SU-DHL-6 (cell line): ENCODE measurements at regions not wholly inside any gene's neighbourhood (a gene's known extent, or its start where the extent isn't known, plus 50 kb on each side); places are given as distances from the start of the nearest gene placed in this dataset.

Experiments used
- H2AFZ ChIP-seq: fragments of 200-600 bp; sonication (generic); 2 replicates; pipeline ENCODE4 v1.6.1; 2014; ENCODE audit warnings: low read depth, mild to moderate bottlenecking, moderate library complexity, mixed read lengths, antibody characterized with exemption, low read length; ENCODE audit not compliant: severe bottlenecking
- H3F3A ChIP-seq: fragments of 200-600 bp; shearing (Covaris generic); 2 replicates; pipeline ENCODE4 v1.6.0; 2016; ENCODE audit warnings: antibody characterized with exemption, mild to moderate bottlenecking; ENCODE audit not compliant: insufficient read depth
- H3K27ac ChIP-seq: fragments of 200-600 bp; sonication (generic); 2 replicates; pipeline ENCODE4 v1.5.1; 2016; ENCODE audit warnings: low read depth, mild to moderate bottlenecking, low read length, moderate library complexity, mixed read lengths
- H3K27me3 ChIP-seq: fragments of 200-600 bp; sonication (generic), shearing (Covaris generic); 2 replicates; pipeline ENCODE4 v1.6.0; 2014; ENCODE audit warnings: mild to moderate bottlenecking, low read length
- H3K36me3 ChIP-seq: fragments of 200-600 bp; sonication (generic); 2 replicates; pipeline ENCODE4 v1.6.1; 2014; ENCODE audit warnings: mild to moderate bottlenecking, low read length, mixed read lengths
- H3K4me2 ChIP-seq: fragments of 300-600, 200-600 bp; shearing (Covaris generic), sonication (generic); 2 replicates; pipeline ENCODE4 v1.6.0; 2014; ENCODE audit warnings: low read length, low read depth, mild to moderate bottlenecking; ENCODE audit not compliant: poor library complexity, severe bottlenecking
- H3K4me3 ChIP-seq: fragments of 200-600 bp; sonication (generic); 2 replicates; pipeline ENCODE4 v1.5.1; 2014; ENCODE audit warnings: antibody characterized with exemption, low read length, mild to moderate bottlenecking, mixed read lengths; ENCODE audit not compliant: insufficient read depth, poor library complexity, severe bottlenecking
- H3K79me2 ChIP-seq: fragments of 200-600 bp; sonication (generic); 2 replicates; pipeline ENCODE4 v1.6.1; 2014; ENCODE audit warnings: mild to moderate bottlenecking, low read length, moderate library complexity; ENCODE audit not compliant: insufficient read depth
- H3K9ac ChIP-seq: fragments of 200-600 bp; sonication (generic); 2 replicates; pipeline ENCODE4 v1.7.0; 2014; ENCODE audit warnings: mild to moderate bottlenecking, low read length
- H3K9me2 ChIP-seq: fragments of 200-600 bp; sonication (generic); replicated peaks from 2 replicates; pipeline ENCODE4 v1.6.1; 2014; ENCODE audit warnings: low read length; ENCODE audit not compliant: insufficient read depth
- H3K9me3 ChIP-seq: fragments of 200-600 bp; sonication (generic); 2 replicates; pipeline ENCODE4 v1.6.1; 2014; ENCODE audit warnings: low read length, mixed read lengths; ENCODE audit not compliant: insufficient read depth
- H4K20me1 ChIP-seq: fragments of 200-600 bp; sonication (generic); 2 replicates; pipeline ENCODE4 v1.6.1; 2014; ENCODE audit warnings: low read depth, mild to moderate bottlenecking, antibody characterized with exemption, low read length, moderate library complexity, mixed read lengths
- EZH2phosphoT487 ChIP-seq: fragments of 200-600 bp; sonication (generic), shearing (Covaris generic); conservative IDR thresholded peaks from 2 replicates; pipeline ENCODE4 v1.6.1; 2018; ENCODE audit warnings: mild to moderate bottlenecking, antibody characterized with exemption, low read length, moderate library complexity, mixed read lengths
- TF ChIP-seq, protein P1 (sequence below): fragments of 200-600 bp; sonication (generic); IDR thresholded peaks from one replicate; pipeline ENCODE4 v1.5.1; 2017; ENCODE audit warnings: antibody characterized with exemption, mild to moderate bottlenecking, low read length, moderate library complexity; ENCODE audit not compliant: insufficient read depth, poor library complexity, severe bottlenecking

- H2AFZ ChIP-seq = no peak overlapping the region
- H3K9ac ChIP-seq = no peak overlapping the region
- H3K36me3 ChIP-seq = no peaks in the 10 kb centered on the region
- no peak overlapping the region for H3K27ac ChIP-seq
- no peaks in the 10 kb centered on the region for H3K79me2 ChIP-seq
- H3F3A ChIP-seq = no peaks in the 10 kb centered on the region
- no peaks in the 10 kb centered on the region for H3K9me3 ChIP-seq
- no peaks in the 10 kb centered on the region for H4K20me1 ChIP-seq
- no peak overlapping the region for H3K4me2 ChIP-seq
- no peaks in the 10 kb centered on the region for H3K27me3 ChIP-seq
- TF ChIP-seq, protein P1, sequence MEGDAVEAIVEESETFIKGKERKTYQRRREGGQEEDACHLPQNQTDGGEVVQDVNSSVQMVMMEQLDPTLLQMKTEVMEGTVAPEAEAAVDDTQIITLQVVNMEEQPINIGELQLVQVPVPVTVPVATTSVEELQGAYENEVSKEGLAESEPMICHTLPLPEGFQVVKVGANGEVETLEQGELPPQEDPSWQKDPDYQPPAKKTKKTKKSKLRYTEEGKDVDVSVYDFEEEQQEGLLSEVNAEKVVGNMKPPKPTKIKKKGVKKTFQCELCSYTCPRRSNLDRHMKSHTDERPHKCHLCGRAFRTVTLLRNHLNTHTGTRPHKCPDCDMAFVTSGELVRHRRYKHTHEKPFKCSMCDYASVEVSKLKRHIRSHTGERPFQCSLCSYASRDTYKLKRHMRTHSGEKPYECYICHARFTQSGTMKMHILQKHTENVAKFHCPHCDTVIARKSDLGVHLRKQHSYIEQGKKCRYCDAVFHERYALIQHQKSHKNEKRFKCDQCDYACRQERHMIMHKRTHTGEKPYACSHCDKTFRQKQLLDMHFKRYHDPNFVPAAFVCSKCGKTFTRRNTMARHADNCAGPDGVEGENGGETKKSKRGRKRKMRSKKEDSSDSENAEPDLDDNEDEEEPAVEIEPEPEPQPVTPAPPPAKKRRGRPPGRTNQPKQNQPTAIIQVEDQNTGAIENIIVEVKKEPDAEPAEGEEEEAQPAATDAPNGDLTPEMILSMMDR = no peak
- no peak for TF ChIP-seq EZH2phosphoT487
- H3K4me3 ChIP-seq = no peak overlapping the region
- no peaks in the 10 kb centered on the region for H3K9me2 ChIP-seq
These were observed 199.1 kb upstream of the TCF21 start for GRCh38 chr6:133689863-133690262.

- Histone ChIP-seq H3K36me3 (no peaks in the 10 kb centered on the region), H3K9me3 (no peaks in the 10 kb centered on the region), H3K27ac (no peak overlapping the region), H3F3A (no peaks in the 10 kb centered on the region), H3K9ac (no peak overlapping the region), H3K79me2 (no peaks in the 10 kb centered on the region), H4K20me1 (no peaks in the 10 kb centered on the region), H3K27me3 (no peaks in the 10 kb centered on the region), H3K4me3 (no peak overlapping the region), H2AFZ (no peak overlapping the region), H3K4me2 (no peak overlapping the region), H3K9me2 (no peaks in the 10 kb centered on the region)
- TF ChIP-seq EZH2phosphoT487 = no peak
- TF ChIP-seq, protein P1 = no peak
These were observed 195.3 kb upstream of the TCF21 start for GRCh38 chr6:133693565-133693964.

DNA sequence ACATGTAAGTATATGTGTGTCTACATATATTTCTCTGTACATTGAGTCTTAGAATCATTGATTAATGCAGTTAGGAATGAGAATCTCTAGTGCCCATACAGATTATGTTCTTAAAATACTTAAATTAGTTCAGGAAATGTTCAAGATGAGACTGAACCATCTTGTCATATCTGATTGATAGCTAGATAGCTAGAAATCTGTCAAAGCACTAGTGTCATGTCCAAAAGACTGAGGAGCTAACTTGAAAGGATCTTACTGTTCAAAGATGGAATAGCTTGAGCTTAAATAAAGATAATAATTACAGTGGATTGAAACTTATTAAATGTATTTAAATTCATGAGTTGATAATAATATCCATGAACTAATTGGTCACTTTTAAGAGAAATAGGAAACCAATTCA lies 191.7 kb upstream of the TCF21 start:
- H4K20me1 ChIP-seq = no peaks in the 10 kb centered on the region
- TF ChIP-seq, protein P1 = no peak
- no peak for TF ChIP-seq EZH2phosphoT487
- no peak overlapping the region for H3K9ac ChIP-seq
- H3K4me2 ChIP-seq = no peak overlapping the region
- H3K4me3 ChIP-seq = no peak overlapping the region
- H3K27ac ChIP-seq = no peak overlapping the region
- H3K79me2 ChIP-seq = no peaks in the 10 kb centered on the region
- H3K36me3 ChIP-seq = no peaks in the 10 kb centered on the region
- H3K27me3 ChIP-seq = no peaks in the 10 kb centered on the region
- H2AFZ ChIP-seq = no peak overlapping the region
- no peaks in the 10 kb centered on the region for H3K9me3 ChIP-seq
- H3K9me2 ChIP-seq = no peaks in the 10 kb centered on the region
- H3F3A ChIP-seq = no peaks in the 10 kb centered on the region

DNA sequence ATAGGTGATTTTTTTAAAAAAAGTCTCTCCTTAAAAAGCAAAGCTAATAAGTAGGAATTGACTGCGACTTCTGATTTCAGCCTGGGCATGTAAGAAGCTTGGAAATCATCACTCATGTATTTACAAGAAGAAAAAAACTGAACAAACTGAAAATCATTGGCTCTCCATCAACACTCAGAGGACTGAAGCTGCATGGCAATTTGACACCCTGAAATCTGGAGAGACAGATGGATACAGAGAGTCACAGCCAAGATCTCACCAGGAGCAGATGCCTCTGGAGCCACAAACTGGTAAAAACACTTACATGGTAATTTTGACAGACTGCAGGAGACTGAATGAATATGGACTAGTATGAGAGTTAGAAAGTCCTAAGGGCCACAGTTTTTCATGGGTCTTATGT lies 191.2 kb upstream of the TCF21 start:
- H4K20me1 ChIP-seq = no peaks in the 10 kb centered on the region
- no peak overlapping the region for H3K27ac ChIP-seq
- H3K36me3 ChIP-seq = no peaks in the 10 kb centered on the region
- no peaks in the 10 kb centered on the region for H3F3A ChIP-seq
- no peak overlapping the region for H2AFZ ChIP-seq
- TF ChIP-seq EZH2phosphoT487 = no peak
- TF ChIP-seq, protein P1 = no peak
- no peaks in the 10 kb centered on the region for H3K9me2 ChIP-seq
- H3K79me2 ChIP-seq = no peaks in the 10 kb centered on the region
- no peaks in the 10 kb centered on the region for H3K9me3 ChIP-seq
- H3K4me3 ChIP-seq = no peak overlapping the region
- H3K9ac ChIP-seq = no peak overlapping the region
- H3K27me3 ChIP-seq = no peaks in the 10 kb centered on the region
- H3K4me2 ChIP-seq = no peak overlapping the region
